Upper lobe of right lung (tissue), 1 donor: ENCODE measurements at regions not wholly inside any gene's neighbourhood (a gene's known extent, or its start where the extent isn't known, plus 50 kb on each side); places are given as distances from the start of the nearest gene placed in this dataset.

Source experiments
- ATAC-seq: fragments of 200-7000 bp; cut with Tn5 transposase; one replicate; pipeline ENCODE4 v1.9.1; 2020; ENCODE audit warnings: mild to moderate bottlenecking, moderate library complexity
- DNase-seq: peaks from one replicate; pipeline ENCODE4 v3.0.0-alpha.2; 2020
- H3K27ac ChIP-seq: fragments of 200-600 bp; one replicate; pipeline ENCODE4 v1.8.0; 2022
- H3K27me3 ChIP-seq: fragments of 200-600 bp; one replicate; pipeline ENCODE4 v1.8.0; 2022; ENCODE audit warnings: mild to moderate bottlenecking
- H3K36me3 ChIP-seq: fragments of 200-600 bp; one replicate; pipeline ENCODE4 v1.8.0; 2022
- H3K4me1 ChIP-seq: fragments of 200-600 bp; one replicate; pipeline ENCODE4 v1.8.0; 2022
- H3K4me3 ChIP-seq: fragments of 200-600 bp; one replicate; pipeline ENCODE4 v1.8.0; 2022; ENCODE audit warnings: mild to moderate bottlenecking
- H3K9me3 ChIP-seq: fragments of 200-600 bp; one replicate; pipeline ENCODE4 v1.8.0; 2022
- CTCF ChIP-seq: fragments of 200-600 bp; IDR thresholded peaks from one replicate; pipeline ENCODE4 v1.8.0; 2022; ENCODE audit warnings: antibody characterized with exemption
- intact Hi-C: fragments of 100-400 bp; cut with DNase I; formaldehyde crosslinking; loops from one replicate; pipeline ENCODE4 v1.11.0; 2022
- donor health status: DM: no; HTN: yes; CAD: no; lungs with severe emphysema.

- no peak for TF ChIP-seq CTCF
- intact Hi-C loops, result no loop called here
- H3K27ac ChIP-seq, result no peak overlapping the region
- H3K4me1 ChIP-seq, result peaks cover 29% of the 10 kb centered on the region
- DNase-seq (no peak), ATAC-seq (no peak)
- no peaks in the 10 kb centered on the region for H3K27me3 ChIP-seq
- no peaks in the 10 kb centered on the region for H3K9me3 ChIP-seq
- H3K4me3 ChIP-seq, result no peak overlapping the region
- no peaks in the 10 kb centered on the region for H3K36me3 ChIP-seq
Measured at GRCh38 chr2:196245378-196246140, 74.2 kb upstream of the STK17B start.

- no peak for TF ChIP-seq CTCF
- H3K27me3 ChIP-seq, result no peaks in the 10 kb centered on the region
- H3K4me3 ChIP-seq, result no peak overlapping the region
- peaks cover 21% of the 10 kb centered on the region for H3K4me1 ChIP-seq
- peak; percentile 25 for ATAC-seq
- H3K9me3 ChIP-seq, result no peaks in the 10 kb centered on the region
- H3K36me3 ChIP-seq, result no peaks in the 10 kb centered on the region
- intact Hi-C loops, result no loop called here
- no peak overlapping the region for H3K27ac ChIP-seq
- DNase-seq, result no peak
Measured at GRCh38 chr2:196247114-196247975, 76.0 kb upstream of the STK17B start.

GRCh38 chr2:196247976-196248280 lies 76.5 kb upstream of the STK17B start:
- ATAC-seq, result no peak
- intact Hi-C loops, result no loop called here
- Histone ChIP-seq H3K36me3 (no peaks in the 10 kb centered on the region), H3K27me3 (no peaks in the 10 kb centered on the region), H3K4me1 (peaks cover 17% of the 10 kb centered on the region), H3K4me3 (no peak overlapping the region), H3K9me3 (no peaks in the 10 kb centered on the region), H3K27ac (peak overlapping the region; percentile 55)
- no peak for TF ChIP-seq CTCF
- no peak for DNase-seq

- no peak for ATAC-seq
- peaks cover 17% of the 10 kb centered on the region for H3K4me1 ChIP-seq
- no peak overlapping the region for H3K4me3 ChIP-seq
- no peaks in the 10 kb centered on the region for H3K9me3 ChIP-seq
- no peak for TF ChIP-seq CTCF
- H3K36me3 ChIP-seq, result no peaks in the 10 kb centered on the region
- peak overlapping the region; percentile 55 for H3K27ac ChIP-seq
- intact Hi-C loops, result no loop called here
- DNase-seq, result no peak
- H3K27me3 ChIP-seq, result no peaks in the 10 kb centered on the region
Measured at GRCh38 chr2:196248467-196249094, 77.2 kb upstream of the STK17B start.

GRCh38 chr2:196249171-196249570 lies 77.8 kb upstream of the STK17B start:
- DNase-seq (no peak), ATAC-seq (no peak)
- Histone ChIP-seq H3K9me3 (no peaks in the 10 kb centered on the region), H3K4me3 (no peak overlapping the region), H3K27ac (peak overlapping the region; percentile 47), H3K4me1 (peaks cover 17% of the 10 kb centered on the region), H3K27me3 (no peaks in the 10 kb centered on the region), H3K36me3 (no peaks in the 10 kb centered on the region)
- TF ChIP-seq CTCF, result no peak
- intact Hi-C loops, result no loop called here
